Right atrium auricular region (tissue), 2 donors: ENCODE measurements at regions not wholly inside any gene's neighbourhood (a gene's known extent, or its start where the extent isn't known, plus 50 kb on each side); places are given as distances from the start of the nearest gene placed in this dataset.

Experiments used
- DNase-seq: peaks from one replicate; pipeline ENCODE4 v3.0.0-alpha.2; 2019; ENCODE audit warnings: low spot score
- H3K27ac ChIP-seq, 2 donors: fragments of 200-600 bp; sonication (generic); 1 replicate in 1 of 2; 2 replicates in 1 of 2; pipeline ENCODE4 v1.5.1; 2016 to 2019
- H3K27me3 ChIP-seq, 2 donors: fragments of 200-600 bp; sonication (generic); one replicate each; pipeline versions ENCODE4 v1.5.1 to v1.6.0; 2017 to 2019
- H3K36me3 ChIP-seq: fragments of 200-600 bp; sonication (generic); one replicate; pipeline ENCODE4 v1.5.1; 2016
- H3K4me1 ChIP-seq, 2 donors: fragments of 200-600 bp; sonication (generic); one replicate each; pipeline versions ENCODE4 v1.5.1 to v1.6.0; 2017 to 2019
- H3K4me3 ChIP-seq, 2 donors: fragments of 200-600 bp; sonication (generic); 1 replicate in 1 of 2; 2 replicates in 1 of 2; pipeline ENCODE4 v1.5.1; 2017 to 2019; ENCODE audit warnings: mild to moderate bottlenecking in 1 of 2, moderate library complexity in 1 of 2
- H3K9me3 ChIP-seq, 2 donors: fragments of 200-600 bp; sonication (generic); one replicate each; pipeline ENCODE4 v1.5.1; 2019
- TF ChIP-seq, protein P1 (sequence below), 2 donors: fragments of 200-600 bp; sonication (generic); IDR thresholded peaks; one replicate each; pipeline ENCODE4 v1.5.1; 2019; ENCODE audit warnings: antibody characterized with exemption in 2 of 2

DNA sequence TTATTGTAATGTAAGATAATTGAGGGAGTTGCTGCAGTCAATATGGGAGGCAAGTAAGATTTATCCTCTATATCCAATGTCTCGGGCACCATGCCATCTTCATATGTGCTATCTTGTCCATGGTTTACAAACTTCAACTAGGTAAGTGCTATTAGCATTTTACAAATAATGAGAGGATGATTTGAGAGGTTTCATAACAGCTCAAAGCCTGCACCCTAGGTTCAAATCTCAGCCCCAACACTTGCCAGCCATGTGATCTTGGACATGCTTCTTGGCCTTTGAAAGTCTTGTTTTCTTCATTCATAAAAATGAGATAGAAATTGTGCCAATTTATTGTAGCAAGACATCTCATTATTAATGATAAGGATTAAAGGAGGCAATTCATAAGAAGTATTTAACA, 108.8 kb downstream of the RND3 start:
- H3K9me3 ChIP-seq: peaks cover 0 to 7% of the 10 kb centered on the region in 2 donors
- no peak overlapping the region for H3K27ac ChIP-seq
- H3K4me1 ChIP-seq: no peaks in the 10 kb centered on the region
- TF ChIP-seq, protein P1, sequence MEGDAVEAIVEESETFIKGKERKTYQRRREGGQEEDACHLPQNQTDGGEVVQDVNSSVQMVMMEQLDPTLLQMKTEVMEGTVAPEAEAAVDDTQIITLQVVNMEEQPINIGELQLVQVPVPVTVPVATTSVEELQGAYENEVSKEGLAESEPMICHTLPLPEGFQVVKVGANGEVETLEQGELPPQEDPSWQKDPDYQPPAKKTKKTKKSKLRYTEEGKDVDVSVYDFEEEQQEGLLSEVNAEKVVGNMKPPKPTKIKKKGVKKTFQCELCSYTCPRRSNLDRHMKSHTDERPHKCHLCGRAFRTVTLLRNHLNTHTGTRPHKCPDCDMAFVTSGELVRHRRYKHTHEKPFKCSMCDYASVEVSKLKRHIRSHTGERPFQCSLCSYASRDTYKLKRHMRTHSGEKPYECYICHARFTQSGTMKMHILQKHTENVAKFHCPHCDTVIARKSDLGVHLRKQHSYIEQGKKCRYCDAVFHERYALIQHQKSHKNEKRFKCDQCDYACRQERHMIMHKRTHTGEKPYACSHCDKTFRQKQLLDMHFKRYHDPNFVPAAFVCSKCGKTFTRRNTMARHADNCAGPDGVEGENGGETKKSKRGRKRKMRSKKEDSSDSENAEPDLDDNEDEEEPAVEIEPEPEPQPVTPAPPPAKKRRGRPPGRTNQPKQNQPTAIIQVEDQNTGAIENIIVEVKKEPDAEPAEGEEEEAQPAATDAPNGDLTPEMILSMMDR (IDR thresholded peaks at IDR 0.05): no peak
- H3K36me3 ChIP-seq: no peaks in the 10 kb centered on the region
- H3K27me3 ChIP-seq: no peaks in the 10 kb centered on the region
- no peak for DNase-seq
- H3K4me3 ChIP-seq: no peak overlapping the region

DNA sequence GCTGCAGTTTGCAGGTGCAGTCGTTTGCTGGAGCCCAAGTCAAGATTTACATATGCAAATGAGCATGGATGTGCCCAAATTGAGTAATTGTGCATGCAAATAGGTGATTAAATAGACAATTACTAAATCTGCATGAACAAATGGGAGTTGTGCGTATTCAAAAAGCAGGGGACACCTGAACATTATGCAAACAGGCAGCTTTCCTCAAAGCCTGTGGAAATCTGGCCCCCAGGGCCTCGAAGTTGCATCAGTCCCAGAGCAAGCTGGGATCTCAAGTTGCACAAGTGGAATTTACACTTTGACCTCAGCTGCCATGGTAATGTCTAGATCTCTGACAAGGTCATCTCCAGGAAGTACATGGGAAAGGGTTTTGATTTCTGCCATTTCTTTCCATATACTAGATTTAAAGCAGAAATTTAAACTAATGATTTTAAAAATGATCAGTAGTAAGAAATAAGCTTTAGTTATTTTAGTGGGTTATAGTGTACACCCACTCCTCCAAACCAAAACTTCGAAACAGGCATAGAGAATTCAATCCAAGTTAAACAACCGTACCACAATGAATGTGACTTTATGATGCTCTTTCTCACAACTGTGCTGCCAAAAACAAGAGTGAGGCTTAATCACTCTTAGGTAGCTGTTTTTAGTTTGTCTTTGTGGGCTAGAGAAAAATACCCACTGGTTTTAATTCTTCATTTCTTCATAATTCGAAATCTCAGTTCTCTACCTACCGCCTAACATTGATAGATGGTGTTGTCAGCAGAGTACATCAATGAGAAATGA, 110.7 kb downstream of the RND3 start:
- no peaks in the 10 kb centered on the region for H3K4me1 ChIP-seq
- no peak for DNase-seq
- TF ChIP-seq, protein P1 (IDR thresholded peaks at IDR 0.05): no peak

DNA sequence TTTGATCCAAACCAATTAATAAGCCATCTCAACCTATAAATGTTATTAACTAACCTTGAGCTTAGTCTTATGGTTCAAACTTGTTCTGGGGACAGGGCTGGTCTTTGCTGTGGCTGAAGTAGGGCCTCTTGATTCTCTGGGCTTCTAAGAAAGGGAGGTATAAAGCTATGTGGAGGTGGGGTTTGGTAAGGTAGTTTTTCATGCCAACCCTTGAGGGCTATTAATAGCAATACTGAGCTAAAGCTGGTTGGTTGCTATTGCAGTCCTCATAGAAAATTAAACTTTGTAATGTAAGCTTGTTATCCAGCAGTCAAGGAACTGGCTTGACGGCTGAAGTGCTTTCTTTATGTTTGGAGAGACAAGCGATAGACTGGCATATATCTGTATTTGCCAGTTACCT, 112.1 kb downstream of the RND3 start:
- H3K9me3 ChIP-seq: no peaks in the 10 kb centered on the region
- H3K36me3 ChIP-seq: no peaks in the 10 kb centered on the region
- no peak for DNase-seq
- TF ChIP-seq, protein P1 (IDR thresholded peaks at IDR 0.05): no peak
- H3K27ac ChIP-seq: no peak overlapping the region
- H3K4me1 ChIP-seq: no peaks in the 10 kb centered on the region
- H3K27me3 ChIP-seq: no peaks in the 10 kb centered on the region
- no peak overlapping the region for H3K4me3 ChIP-seq

More for the DNA sequence above, 110.7 kb downstream of the RND3 start:
- H3K27ac ChIP-seq: no peak overlapping the region
- H3K9me3 ChIP-seq: no peaks in the 10 kb centered on the region
- no peak overlapping the region for H3K4me3 ChIP-seq
- no peaks in the 10 kb centered on the region for H3K27me3 ChIP-seq
- no peaks in the 10 kb centered on the region for H3K36me3 ChIP-seq

DNA sequence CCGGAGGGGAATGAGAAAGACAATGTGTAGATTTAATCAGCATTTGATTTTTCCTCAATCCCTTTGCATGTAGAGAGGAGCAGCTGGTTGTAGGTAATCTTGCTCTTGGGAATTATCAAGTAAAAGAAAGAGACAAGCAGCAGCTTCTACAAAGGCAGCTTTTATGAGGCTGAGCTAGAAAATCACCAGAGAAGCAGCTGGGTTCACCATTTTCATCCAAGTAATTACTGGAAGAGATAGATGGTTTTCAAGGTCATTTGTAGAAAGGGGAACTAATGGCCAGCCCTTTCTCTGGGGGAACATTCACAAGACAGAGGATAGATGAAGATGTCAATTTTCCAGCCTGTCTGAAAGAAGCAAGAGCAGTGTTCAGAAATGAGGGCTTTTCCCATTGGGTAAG, 113.0 kb downstream of the RND3 start:
- no peaks in the 10 kb centered on the region for H3K27me3 ChIP-seq
- no peak for DNase-seq

DNA sequence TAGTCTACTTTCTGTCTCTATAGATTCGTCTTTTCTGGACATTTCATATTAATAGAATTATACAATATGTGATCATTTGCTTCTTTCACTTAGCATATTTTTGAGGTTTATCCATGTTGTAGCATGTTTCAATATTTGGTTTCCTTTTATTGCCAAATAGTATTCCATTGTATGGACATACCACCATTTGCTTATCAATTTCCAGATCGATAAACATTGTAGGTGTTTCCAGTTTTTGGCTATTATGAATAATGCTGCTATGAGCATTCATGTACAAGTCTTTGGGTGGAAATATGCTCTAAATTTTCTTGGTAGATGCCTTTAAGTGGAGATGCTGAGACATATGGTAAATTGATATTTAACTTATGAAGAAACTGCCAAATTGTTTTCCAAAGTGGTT, 114.1 kb downstream of the RND3 start:
- H3K27ac ChIP-seq: no peak overlapping the region
- H3K36me3 ChIP-seq: no peaks in the 10 kb centered on the region
- TF ChIP-seq, protein P1 (IDR thresholded peaks at IDR 0.05): no peak
- H3K9me3 ChIP-seq: no peaks in the 10 kb centered on the region
- no peak overlapping the region for H3K4me3 ChIP-seq
- no peak for DNase-seq
- H3K4me1 ChIP-seq: no peaks in the 10 kb centered on the region
- H3K27me3 ChIP-seq: no peaks in the 10 kb centered on the region

More for the DNA sequence above, 113.0 kb downstream of the RND3 start:
- no peak overlapping the region for H3K4me3 ChIP-seq
- no peaks in the 10 kb centered on the region for H3K9me3 ChIP-seq
- H3K27ac ChIP-seq: no peak overlapping the region
- H3K36me3 ChIP-seq: no peaks in the 10 kb centered on the region
- no peaks in the 10 kb centered on the region for H3K4me1 ChIP-seq
- TF ChIP-seq, protein P1 (IDR thresholded peaks at IDR 0.05): no peak
